ENCODE measurements at regions not wholly inside any gene's neighbourhood (a gene's known extent, or its start where the extent isn't known, plus 50 kb on each side); places are given as distances from the start of the nearest gene placed in this dataset.
"Not testable (repeated sequence)": the region's sequence is repeated elsewhere in the genome, so short reads cannot be mapped to it uniquely, and the experiment has no call there.

DNA sequence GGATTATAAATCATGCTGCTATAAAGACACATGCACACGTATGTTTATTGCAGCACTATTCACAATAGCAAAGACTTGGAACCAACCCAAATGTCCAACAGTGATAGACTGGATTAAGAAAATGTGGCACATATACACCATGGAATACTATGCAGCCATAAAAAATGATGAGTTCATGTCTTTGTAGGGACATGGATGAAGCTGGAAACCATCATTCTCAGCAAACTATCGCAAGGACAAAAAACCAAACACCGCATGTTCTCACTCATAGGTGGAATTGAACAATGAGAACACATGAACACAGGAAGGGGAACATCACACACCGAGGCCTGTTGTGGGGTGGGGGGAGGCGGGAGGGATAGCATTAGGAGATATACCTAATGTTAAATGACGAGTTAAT is 104.5 kb upstream of the RBBP8 start:
- H3K27ac Mint-ChIP-seq; intact Hi-C loops (cut with micrococcal nuclease); H3K4me3 Mint-ChIP-seq; H3K27me3 Mint-ChIP-seq; H3K36me3 Mint-ChIP-seq (ENCODE audit: low read depth): not testable (repeated sequence)
- Mint-ChIP-seq H3K4me1 (ENCODE audit: low read depth) (peaks cover 22% of the 10 kb centered on the region), H3K9me3 (peaks cover 22% of the 10 kb centered on the region)

DNA sequence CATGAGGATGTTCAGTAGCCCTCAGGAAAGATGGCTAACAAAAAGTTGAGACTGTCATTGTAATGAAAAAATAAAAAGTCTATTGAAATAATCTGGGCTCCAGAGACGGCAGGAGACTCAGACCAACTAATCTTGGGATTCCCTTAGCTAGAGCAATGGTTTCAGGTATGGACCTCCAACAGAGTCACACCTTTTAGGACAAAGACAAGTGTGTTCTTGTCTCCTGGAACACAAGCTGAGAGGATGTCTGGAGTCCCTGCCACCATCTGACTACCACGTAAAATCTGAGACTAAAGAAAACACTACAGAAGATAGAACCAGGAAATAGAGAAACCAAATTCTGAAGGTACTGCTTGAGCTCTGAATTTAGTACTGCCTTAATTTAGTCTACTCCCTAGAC is 103.3 kb upstream of the RBBP8 start:
- no peaks in the 10 kb centered on the region for H3K27me3 Mint-ChIP-seq
- no peak overlapping the region for H3K4me3 Mint-ChIP-seq
- no peaks in the 10 kb centered on the region for H3K36me3 Mint-ChIP-seq (ENCODE audit: low read depth)
- peaks cover 22% of the 10 kb centered on the region for H3K9me3 Mint-ChIP-seq
- peaks cover 22% of the 10 kb centered on the region for H3K4me1 Mint-ChIP-seq (ENCODE audit: low read depth)
- intact Hi-C loops (cut with micrococcal nuclease): no loop called here
- H3K27ac Mint-ChIP-seq: no peak overlapping the region

DNA sequence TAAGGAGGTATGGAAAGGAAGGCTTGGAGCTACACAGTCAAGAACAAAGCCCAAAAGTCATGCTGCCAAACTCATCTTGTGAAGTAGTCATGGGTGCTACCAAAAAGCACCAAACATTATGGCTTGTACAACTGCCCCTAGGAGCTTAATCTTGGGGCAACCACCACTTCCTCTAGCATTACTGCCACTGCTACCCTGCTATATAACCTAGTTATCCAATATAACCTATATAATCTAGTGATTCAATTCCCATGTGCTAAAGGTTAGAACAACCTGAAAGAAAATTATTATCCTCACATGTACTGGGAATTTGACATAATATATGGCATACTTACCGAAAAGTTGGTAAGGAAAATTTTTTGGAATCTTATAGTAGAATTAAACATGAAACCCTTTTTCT is 102.6 kb upstream of the RBBP8 start:
- Mint-ChIP-seq H3K36me3 (ENCODE audit: low read depth) (no peaks in the 10 kb centered on the region), H3K4me1 (ENCODE audit: low read depth) (peaks cover 22% of the 10 kb centered on the region), H3K4me3 (no peak overlapping the region), H3K27ac (no peak overlapping the region), H3K27me3 (no peaks in the 10 kb centered on the region), H3K9me3 (peaks cover 22% of the 10 kb centered on the region)
- intact Hi-C loops (cut with micrococcal nuclease): no loop called here

- peaks cover 21% of the 10 kb centered on the region for H3K9me3 Mint-ChIP-seq
- no peaks in the 10 kb centered on the region for H3K36me3 Mint-ChIP-seq (ENCODE audit: low read depth)
- H3K4me1 Mint-ChIP-seq (ENCODE audit: low read depth): peaks cover 22% of the 10 kb centered on the region
- intact Hi-C loops (cut with micrococcal nuclease): no loop called here
- no peak overlapping the region for H3K4me3 Mint-ChIP-seq
- H3K27ac Mint-ChIP-seq: no peak overlapping the region
- H3K27me3 Mint-ChIP-seq: no peaks in the 10 kb centered on the region
These were observed 101.7 kb upstream of the RBBP8 start for GRCh38 chr18:22831441-22831904.

GRCh38 chr18:22836932-22837331 is 96.2 kb upstream of the RBBP8 start:
- Mint-ChIP-seq H3K4me3 (no peak overlapping the region), H3K9me3 (no peaks in the 10 kb centered on the region), H3K4me1 (ENCODE audit: low read depth) (peaks cover under 1% of the 10 kb centered on the region), H3K36me3 (ENCODE audit: low read depth) (no peaks in the 10 kb centered on the region), H3K27me3 (no peaks in the 10 kb centered on the region), H3K27ac (no peak overlapping the region)
- intact Hi-C loops (cut with micrococcal nuclease): no loop called here

DNA sequence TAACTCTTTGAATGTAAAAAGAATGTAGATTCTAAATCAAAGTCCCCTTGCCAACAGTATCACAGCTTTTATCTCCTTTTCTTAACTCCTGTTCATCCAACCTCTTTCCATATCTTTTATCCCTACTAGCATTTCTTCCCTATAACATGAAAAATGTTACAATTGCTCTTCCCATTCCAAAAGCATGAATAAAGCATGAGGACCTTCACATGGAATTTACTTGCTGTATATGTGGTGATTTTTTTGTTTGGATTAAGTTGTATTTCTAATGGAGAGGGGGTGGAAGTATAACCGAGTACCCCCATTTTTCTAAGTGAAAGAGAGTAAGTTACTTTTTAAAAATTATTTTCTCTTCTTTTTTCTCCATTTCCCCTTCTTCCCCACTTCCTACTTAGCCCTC is 94.9 kb upstream of the RBBP8 start:
- intact Hi-C loops (cut with micrococcal nuclease): no loop called here
- H3K27me3 Mint-ChIP-seq: no peaks in the 10 kb centered on the region
- H3K36me3 Mint-ChIP-seq (ENCODE audit: low read depth): no peaks in the 10 kb centered on the region
- H3K4me3 Mint-ChIP-seq: no peak overlapping the region
- no peak overlapping the region for H3K27ac Mint-ChIP-seq
- H3K4me1 Mint-ChIP-seq (ENCODE audit: low read depth): no peaks in the 10 kb centered on the region
- no peaks in the 10 kb centered on the region for H3K9me3 Mint-ChIP-seq

DNA sequence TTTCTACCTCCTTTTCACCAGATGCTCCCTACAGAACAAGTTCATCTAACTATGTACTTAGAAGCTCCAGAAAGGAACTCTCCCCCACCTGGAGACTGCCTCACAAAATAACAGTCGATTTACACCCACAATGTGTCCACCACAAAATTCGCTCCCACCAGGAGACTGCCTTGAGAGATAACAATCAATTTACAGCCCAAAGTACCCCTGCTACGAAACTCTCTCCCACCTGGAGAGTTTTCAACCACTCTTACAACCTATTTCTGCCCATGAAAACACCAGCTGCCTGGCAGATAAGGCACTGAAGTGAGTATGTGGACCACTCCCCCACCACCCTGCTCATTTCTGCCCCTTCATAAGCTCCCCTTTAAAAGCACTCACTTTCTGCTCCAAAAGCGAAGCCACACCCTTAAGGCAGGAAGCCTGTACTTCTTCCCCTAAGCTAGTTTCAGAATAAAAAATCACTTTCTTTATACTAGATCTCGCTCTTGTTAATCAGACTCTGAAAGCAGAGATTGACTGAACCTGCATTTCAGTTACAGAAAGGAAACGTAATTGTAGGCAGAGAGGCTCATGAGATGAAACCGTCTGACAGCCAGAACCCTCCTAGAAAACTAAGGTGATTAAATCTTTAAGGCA is 94.4 kb upstream of the RBBP8 start:
- no peak overlapping the region for H3K4me3 Mint-ChIP-seq
- no peaks in the 10 kb centered on the region for H3K4me1 Mint-ChIP-seq (ENCODE audit: low read depth)
- H3K9me3 Mint-ChIP-seq: no peaks in the 10 kb centered on the region
- no peaks in the 10 kb centered on the region for H3K27me3 Mint-ChIP-seq
- no peaks in the 10 kb centered on the region for H3K36me3 Mint-ChIP-seq (ENCODE audit: low read depth)
- intact Hi-C loops (cut with micrococcal nuclease): no loop called here
- no peak overlapping the region for H3K27ac Mint-ChIP-seq

- intact Hi-C loops (cut with micrococcal nuclease): no loop called here
- no peaks in the 10 kb centered on the region for H3K4me1 Mint-ChIP-seq (ENCODE audit: low read depth)
- no peak overlapping the region for H3K27ac Mint-ChIP-seq
- H3K27me3 Mint-ChIP-seq: no peaks in the 10 kb centered on the region
- H3K4me3 Mint-ChIP-seq: no peak overlapping the region
- H3K36me3 Mint-ChIP-seq (ENCODE audit: low read depth): no peaks in the 10 kb centered on the region
- no peaks in the 10 kb centered on the region for H3K9me3 Mint-ChIP-seq
These were observed 93.7 kb upstream of the RBBP8 start for GRCh38 chr18:22839340-22839821.

DNA sequence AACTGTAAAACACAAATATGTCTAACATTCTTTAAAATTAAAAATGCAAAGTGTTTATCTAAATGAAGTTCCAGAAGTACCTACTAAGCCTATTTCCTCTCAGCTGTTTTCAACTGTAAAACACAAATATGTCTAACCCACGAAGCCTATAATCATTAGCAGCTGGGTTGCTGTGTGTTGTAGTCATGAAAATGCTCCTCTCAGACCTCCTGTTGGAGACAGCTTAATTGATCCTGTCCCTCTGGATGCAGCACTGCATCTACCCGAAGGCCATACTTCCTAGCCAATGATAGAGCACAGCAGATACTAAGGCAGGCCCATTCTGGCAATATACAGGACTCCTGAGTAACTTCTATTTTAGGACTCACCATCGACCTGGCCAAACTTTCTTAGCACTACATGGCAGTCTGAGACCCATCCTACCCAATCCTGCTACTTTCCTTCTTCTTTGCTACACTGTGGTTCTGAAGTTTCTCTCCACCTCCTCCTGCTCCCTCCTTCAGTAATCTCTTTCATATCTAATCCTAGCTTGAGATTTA is 92.5 kb upstream of the RBBP8 start:
- intact Hi-C loops (cut with micrococcal nuclease): no loop called here
- no peaks in the 10 kb centered on the region for H3K9me3 Mint-ChIP-seq
- H3K4me3 Mint-ChIP-seq: no peak overlapping the region
- no peaks in the 10 kb centered on the region for H3K36me3 Mint-ChIP-seq (ENCODE audit: low read depth)
- H3K27me3 Mint-ChIP-seq: no peaks in the 10 kb centered on the region
- no peaks in the 10 kb centered on the region for H3K4me1 Mint-ChIP-seq (ENCODE audit: low read depth)
- H3K27ac Mint-ChIP-seq: no peak overlapping the region

DNA sequence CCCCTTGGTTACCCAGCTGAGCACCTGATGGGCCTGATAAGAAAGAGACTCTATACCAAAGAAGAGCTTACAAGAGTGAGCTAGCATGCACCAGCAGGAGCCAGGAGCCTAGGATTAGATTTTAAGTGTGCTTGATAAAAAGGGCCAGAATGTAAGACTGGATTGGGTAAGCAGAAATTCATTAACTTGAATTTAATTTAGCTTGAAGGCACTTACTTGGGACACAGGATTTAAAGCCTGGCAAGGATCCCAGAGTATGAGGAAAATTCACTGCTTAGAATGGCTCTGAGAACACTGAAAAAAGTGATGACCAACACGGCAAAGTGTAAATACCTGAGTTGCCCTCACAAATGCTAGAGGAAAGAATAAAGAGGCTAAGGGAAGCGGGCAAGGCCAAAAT is 91.3 kb upstream of the RBBP8 start:
- Mint-ChIP-seq H3K27me3 (no peaks in the 10 kb centered on the region), H3K4me3 (no peak overlapping the region), H3K36me3 (ENCODE audit: low read depth) (no peaks in the 10 kb centered on the region), H3K9me3 (no peaks in the 10 kb centered on the region), H3K4me1 (ENCODE audit: low read depth) (no peaks in the 10 kb centered on the region), H3K27ac (no peak overlapping the region)
- intact Hi-C loops (cut with micrococcal nuclease): no loop called here

DNA sequence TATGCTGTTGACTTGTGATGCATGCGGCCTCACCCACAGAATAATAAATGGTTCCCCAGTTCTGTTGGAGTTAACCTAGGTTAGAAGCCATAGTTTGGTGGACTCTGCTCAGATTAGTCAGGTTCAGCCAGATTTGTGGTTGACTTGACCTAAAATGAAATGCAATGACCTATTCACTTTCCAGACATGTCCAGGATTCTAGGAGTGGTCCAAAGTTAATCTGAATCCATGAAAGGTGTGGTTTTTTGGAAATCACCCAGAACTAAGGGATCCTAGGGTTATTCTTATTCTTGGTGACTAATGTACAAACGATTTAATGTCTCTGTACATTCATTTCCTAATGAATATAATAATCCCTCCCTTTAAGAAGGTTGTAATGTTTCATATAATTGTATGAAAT is 88.9 kb upstream of the RBBP8 start:
- Mint-ChIP-seq H3K4me3 (no peak overlapping the region), H3K9me3 (no peaks in the 10 kb centered on the region), H3K27me3 (no peaks in the 10 kb centered on the region), H3K4me1 (ENCODE audit: low read depth) (no peaks in the 10 kb centered on the region), H3K36me3 (ENCODE audit: low read depth) (no peaks in the 10 kb centered on the region), H3K27ac (no peak overlapping the region)
- intact Hi-C loops (cut with micrococcal nuclease): no loop called here

DNA sequence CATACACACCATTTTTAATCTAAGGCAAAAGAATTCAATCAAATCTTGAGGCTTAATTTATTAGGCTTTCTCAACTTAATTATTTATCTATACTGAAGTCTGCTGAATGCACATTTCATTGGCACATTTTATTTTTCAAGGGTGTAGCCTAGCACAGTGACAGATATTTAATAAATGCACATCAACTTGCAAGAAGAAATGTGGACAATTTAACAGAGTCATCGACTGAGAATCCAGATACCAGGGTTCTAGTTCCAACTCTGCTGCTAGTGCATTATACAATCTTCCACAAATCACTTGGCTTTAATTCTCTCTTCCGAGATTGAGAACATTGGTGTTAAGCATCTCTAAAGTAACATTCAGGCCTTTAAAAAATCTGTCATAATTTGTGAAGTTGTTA is 88.5 kb upstream of the RBBP8 start:
- Mint-ChIP-seq H3K4me1 (ENCODE audit: low read depth) (no peaks in the 10 kb centered on the region), H3K27ac (no peak overlapping the region), H3K36me3 (ENCODE audit: low read depth) (no peaks in the 10 kb centered on the region), H3K27me3 (no peaks in the 10 kb centered on the region), H3K4me3 (no peak overlapping the region), H3K9me3 (no peaks in the 10 kb centered on the region)
- intact Hi-C loops (cut with micrococcal nuclease): no loop called here

- intact Hi-C loops (cut with micrococcal nuclease): no loop called here
- H3K27ac Mint-ChIP-seq: no peak overlapping the region
These were observed 86.9 kb upstream of the RBBP8 start for GRCh38 chr18:22846088-22846683.

GRCh38 chr18:22846697-22847096 is 86.4 kb upstream of the RBBP8 start:
- Mint-ChIP-seq H3K36me3 (ENCODE audit: low read depth) (no peaks in the 10 kb centered on the region), H3K4me1 (ENCODE audit: low read depth) (no peaks in the 10 kb centered on the region), H3K9me3 (no peaks in the 10 kb centered on the region), H3K27ac (no peak overlapping the region), H3K4me3 (no peak overlapping the region), H3K27me3 (no peaks in the 10 kb centered on the region)
- intact Hi-C loops (cut with micrococcal nuclease): no loop called here

More at GRCh38 chr18:22846088-22846683, 86.9 kb upstream of the RBBP8 start:
- H3K36me3 Mint-ChIP-seq (ENCODE audit: low read depth): no peaks in the 10 kb centered on the region
- H3K4me1 Mint-ChIP-seq (ENCODE audit: low read depth): no peaks in the 10 kb centered on the region
- H3K27me3 Mint-ChIP-seq: no peaks in the 10 kb centered on the region
- H3K4me3 Mint-ChIP-seq: no peak overlapping the region
- no peaks in the 10 kb centered on the region for H3K9me3 Mint-ChIP-seq

DNA sequence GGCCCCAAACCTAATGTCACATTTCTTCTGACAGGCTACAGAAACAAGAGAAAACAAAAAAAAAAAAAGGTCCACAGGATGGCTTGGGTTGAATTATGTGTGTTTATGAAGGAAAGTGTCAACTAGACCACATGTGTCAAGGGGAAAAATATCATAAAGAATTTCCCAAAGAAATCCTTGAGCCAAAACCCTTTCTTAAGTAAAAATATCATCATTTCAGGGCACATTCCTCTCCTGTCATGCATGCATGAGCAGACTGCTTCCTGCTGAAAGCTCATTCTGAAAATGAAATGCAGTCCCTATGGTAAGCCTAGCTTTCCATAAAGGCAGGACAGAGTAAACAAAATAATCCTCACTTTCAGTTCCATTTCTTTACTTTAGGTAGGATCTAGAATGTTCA is 85.7 kb upstream of the RBBP8 start:
- no peak overlapping the region for H3K27ac Mint-ChIP-seq
- intact Hi-C loops (cut with micrococcal nuclease): no loop called here
- H3K4me3 Mint-ChIP-seq: no peak overlapping the region
- H3K9me3 Mint-ChIP-seq: no peaks in the 10 kb centered on the region
- no peaks in the 10 kb centered on the region for H3K4me1 Mint-ChIP-seq (ENCODE audit: low read depth)
- H3K36me3 Mint-ChIP-seq (ENCODE audit: low read depth): no peaks in the 10 kb centered on the region
- no peaks in the 10 kb centered on the region for H3K27me3 Mint-ChIP-seq
